ENCODE measurements at regions not wholly inside any gene's neighbourhood (a gene's known extent, or its start where the extent isn't known, plus 50 kb on each side); places are given as distances from the start of the nearest gene placed in this dataset.

GRCh38 chr7:118586248-118586647, 361.7 kb downstream of the ANKRD7 start:
- H3K4me1 ChIP-seq (ENCODE audit: control insufficient read depth in 5 of 5, insufficient read depth in 5 of 5, low read length in 5 of 5): no peaks in the 10 kb centered on the region
- no peaks in the 10 kb centered on the region for H3K27me3 ChIP-seq (ENCODE audit: control insufficient read depth in 5 of 5, insufficient read depth in 4 of 5, low read length in 5 of 5)
- H3K4me3 ChIP-seq (ENCODE audit: low read depth in 1 of 5, low read length in 5 of 5): no peak overlapping the region
- peaks cover 0 to 6% (median 0%) of the 10 kb centered on the region in 5 donors for H3K9me3 ChIP-seq (ENCODE audit: control insufficient read depth in 5 of 5, low read length in 5 of 5)
- no peaks in the 10 kb centered on the region for H3K36me3 ChIP-seq (ENCODE audit: control insufficient read depth in 5 of 5, insufficient read depth in 5 of 5, low read length in 5 of 5)
- no peak overlapping the region for H3K27ac ChIP-seq (ENCODE audit: low read depth, low read length)
- no peak overlapping the region for H3K9ac ChIP-seq (ENCODE audit: low read length in 5 of 5)

GRCh38 chr7:118590107-118590506, 365.6 kb downstream of the ANKRD7 start:
- Histone ChIP-seq H3K27me3 (ENCODE audit: control insufficient read depth in 5 of 5, insufficient read depth in 4 of 5, low read length in 5 of 5) (no peaks in the 10 kb centered on the region), H3K36me3 (ENCODE audit: control insufficient read depth in 5 of 5, insufficient read depth in 5 of 5, low read length in 5 of 5) (no peaks in the 10 kb centered on the region), H3K9me3 (ENCODE audit: control insufficient read depth in 5 of 5, low read length in 5 of 5) (peaks cover 0 to 6% (median 0%) of the 10 kb centered on the region in 5 donors), H3K4me1 (ENCODE audit: control insufficient read depth in 5 of 5, insufficient read depth in 5 of 5, low read length in 5 of 5) (no peaks in the 10 kb centered on the region), H3K27ac (ENCODE audit: low read depth, low read length) (no peak overlapping the region), H3K9ac (ENCODE audit: low read length in 5 of 5) (no peak overlapping the region), H3K4me3 (ENCODE audit: low read depth in 1 of 5, low read length in 5 of 5) (no peak overlapping the region)

GRCh38 chr7:118602090-118602489, 377.6 kb downstream of the ANKRD7 start:
- H3K36me3 ChIP-seq (ENCODE audit: control insufficient read depth in 5 of 5, insufficient read depth in 5 of 5, low read length in 5 of 5): no peaks in the 10 kb centered on the region
- no peaks in the 10 kb centered on the region for H3K27me3 ChIP-seq (ENCODE audit: control insufficient read depth in 5 of 5, insufficient read depth in 4 of 5, low read length in 5 of 5)
- no peak overlapping the region for H3K9ac ChIP-seq (ENCODE audit: low read length in 5 of 5)
- no peak overlapping the region for H3K27ac ChIP-seq (ENCODE audit: low read depth, low read length)
- no peak overlapping the region for H3K4me3 ChIP-seq (ENCODE audit: low read depth in 1 of 5, low read length in 5 of 5)
- no peaks in the 10 kb centered on the region for H3K4me1 ChIP-seq (ENCODE audit: control insufficient read depth in 5 of 5, insufficient read depth in 5 of 5, low read length in 5 of 5)
- H3K9me3 ChIP-seq (ENCODE audit: control insufficient read depth in 5 of 5, low read length in 5 of 5): no peaks in the 10 kb centered on the region

- H3K9ac ChIP-seq (ENCODE audit: low read length in 5 of 5): no peak overlapping the region
- no peaks in the 10 kb centered on the region for H3K36me3 ChIP-seq (ENCODE audit: control insufficient read depth in 5 of 5, insufficient read depth in 5 of 5, low read length in 5 of 5)
- no peaks in the 10 kb centered on the region for H3K27me3 ChIP-seq (ENCODE audit: control insufficient read depth in 5 of 5, insufficient read depth in 4 of 5, low read length in 5 of 5)
- H3K27ac ChIP-seq (ENCODE audit: low read depth, low read length): no peak overlapping the region
- H3K4me1 ChIP-seq (ENCODE audit: control insufficient read depth in 5 of 5, insufficient read depth in 5 of 5, low read length in 5 of 5): no peaks in the 10 kb centered on the region
- no peaks in the 10 kb centered on the region for H3K9me3 ChIP-seq (ENCODE audit: control insufficient read depth in 5 of 5, low read length in 5 of 5)
- no peak overlapping the region for H3K4me3 ChIP-seq (ENCODE audit: low read depth in 1 of 5, low read length in 5 of 5)
Measured at GRCh38 chr7:118606602-118607001, 382.1 kb downstream of the ANKRD7 start.

- no peaks in the 10 kb centered on the region for H3K4me1 ChIP-seq (ENCODE audit: control insufficient read depth in 5 of 5, insufficient read depth in 5 of 5, low read length in 5 of 5)
- H3K9ac ChIP-seq (ENCODE audit: low read length in 5 of 5): no peak overlapping the region
- no peak overlapping the region for H3K4me3 ChIP-seq (ENCODE audit: low read depth in 1 of 5, low read length in 5 of 5)
- no peaks in the 10 kb centered on the region for H3K9me3 ChIP-seq (ENCODE audit: control insufficient read depth in 5 of 5, low read length in 5 of 5)
- H3K36me3 ChIP-seq (ENCODE audit: control insufficient read depth in 5 of 5, insufficient read depth in 5 of 5, low read length in 5 of 5): no peaks in the 10 kb centered on the region
- H3K27ac ChIP-seq (ENCODE audit: low read depth, low read length): no peak overlapping the region
- no peaks in the 10 kb centered on the region for H3K27me3 ChIP-seq (ENCODE audit: control insufficient read depth in 5 of 5, insufficient read depth in 4 of 5, low read length in 5 of 5)
Measured at GRCh38 chr7:118609207-118609606, 384.7 kb downstream of the ANKRD7 start.

GRCh38 chr7:118615681-118616080, 391.2 kb downstream of the ANKRD7 start:
- Histone ChIP-seq H3K4me1 (ENCODE audit: control insufficient read depth in 5 of 5, insufficient read depth in 5 of 5, low read length in 5 of 5) (no peaks in the 10 kb centered on the region), H3K27ac (ENCODE audit: low read depth, low read length) (no peak overlapping the region), H3K9ac (ENCODE audit: low read length in 5 of 5) (no peak overlapping the region), H3K4me3 (ENCODE audit: low read depth in 1 of 5, low read length in 5 of 5) (no peak overlapping the region), H3K27me3 (ENCODE audit: control insufficient read depth in 5 of 5, insufficient read depth in 4 of 5, low read length in 5 of 5) (no peaks in the 10 kb centered on the region), H3K36me3 (ENCODE audit: control insufficient read depth in 5 of 5, insufficient read depth in 5 of 5, low read length in 5 of 5) (no peaks in the 10 kb centered on the region), H3K9me3 (ENCODE audit: control insufficient read depth in 5 of 5, low read length in 5 of 5) (no peaks in the 10 kb centered on the region)

- H3K36me3 ChIP-seq (ENCODE audit: control insufficient read depth in 5 of 5, insufficient read depth in 5 of 5, low read length in 5 of 5): no peaks in the 10 kb centered on the region
- peaks cover 0 to 4% (median 2%) of the 10 kb centered on the region in 5 donors for H3K9me3 ChIP-seq (ENCODE audit: control insufficient read depth in 5 of 5, low read length in 5 of 5)
- H3K4me1 ChIP-seq (ENCODE audit: control insufficient read depth in 5 of 5, insufficient read depth in 5 of 5, low read length in 5 of 5): no peaks in the 10 kb centered on the region
- H3K4me3 ChIP-seq (ENCODE audit: low read depth in 1 of 5, low read length in 5 of 5): no peak overlapping the region
- no peaks in the 10 kb centered on the region for H3K27me3 ChIP-seq (ENCODE audit: control insufficient read depth in 5 of 5, insufficient read depth in 4 of 5, low read length in 5 of 5)
- no peak overlapping the region for H3K9ac ChIP-seq (ENCODE audit: low read length in 5 of 5)
- no peak overlapping the region for H3K27ac ChIP-seq (ENCODE audit: low read depth, low read length)
Measured at GRCh38 chr7:118621810-118622360, 397.4 kb downstream of the ANKRD7 start.

GRCh38 chr7:118626739-118627138, 402.2 kb downstream of the ANKRD7 start:
- Histone ChIP-seq H3K4me1 (ENCODE audit: control insufficient read depth in 5 of 5, insufficient read depth in 5 of 5, low read length in 5 of 5) (no peaks in the 10 kb centered on the region), H3K27me3 (ENCODE audit: control insufficient read depth in 5 of 5, insufficient read depth in 4 of 5, low read length in 5 of 5) (no peaks in the 10 kb centered on the region), H3K36me3 (ENCODE audit: control insufficient read depth in 5 of 5, insufficient read depth in 5 of 5, low read length in 5 of 5) (no peaks in the 10 kb centered on the region), H3K9me3 (ENCODE audit: control insufficient read depth in 5 of 5, low read length in 5 of 5) (peaks cover 0 to 8% (median 7%) of the 10 kb centered on the region in 5 donors), H3K27ac (ENCODE audit: low read depth, low read length) (no peak overlapping the region), H3K9ac (ENCODE audit: low read length in 5 of 5) (no peak overlapping the region), H3K4me3 (ENCODE audit: low read depth in 1 of 5, low read length in 5 of 5) (no peak overlapping the region)

- H3K36me3 ChIP-seq (ENCODE audit: control insufficient read depth in 5 of 5, insufficient read depth in 5 of 5, low read length in 5 of 5): no peaks in the 10 kb centered on the region
- H3K27me3 ChIP-seq (ENCODE audit: control insufficient read depth in 5 of 5, insufficient read depth in 4 of 5, low read length in 5 of 5): no peaks in the 10 kb centered on the region
- H3K9ac ChIP-seq (ENCODE audit: low read length in 5 of 5): no peak overlapping the region
- no peaks in the 10 kb centered on the region for H3K4me1 ChIP-seq (ENCODE audit: control insufficient read depth in 5 of 5, insufficient read depth in 5 of 5, low read length in 5 of 5)
- no peak overlapping the region for H3K4me3 ChIP-seq (ENCODE audit: low read depth in 1 of 5, low read length in 5 of 5)
- peaks cover 0 to 8% (median 7%) of the 10 kb centered on the region in 5 donors for H3K9me3 ChIP-seq (ENCODE audit: control insufficient read depth in 5 of 5, low read length in 5 of 5)
- H3K27ac ChIP-seq (ENCODE audit: low read depth, low read length): no peak overlapping the region
Measured at GRCh38 chr7:118627467-118627866, 403.0 kb downstream of the ANKRD7 start.

- peaks cover 0 to 8% (median 7%) of the 10 kb centered on the region in 5 donors for H3K9me3 ChIP-seq (ENCODE audit: control insufficient read depth in 5 of 5, low read length in 5 of 5)
- no peaks in the 10 kb centered on the region for H3K4me1 ChIP-seq (ENCODE audit: control insufficient read depth in 5 of 5, insufficient read depth in 5 of 5, low read length in 5 of 5)
- no peaks in the 10 kb centered on the region for H3K36me3 ChIP-seq (ENCODE audit: control insufficient read depth in 5 of 5, insufficient read depth in 5 of 5, low read length in 5 of 5)
- H3K27ac ChIP-seq (ENCODE audit: low read depth, low read length): no peak overlapping the region
- H3K9ac ChIP-seq (ENCODE audit: low read length in 5 of 5): no peak overlapping the region
- no peaks in the 10 kb centered on the region for H3K27me3 ChIP-seq (ENCODE audit: control insufficient read depth in 5 of 5, insufficient read depth in 4 of 5, low read length in 5 of 5)
- no peak overlapping the region for H3K4me3 ChIP-seq (ENCODE audit: low read depth in 1 of 5, low read length in 5 of 5)
Measured at GRCh38 chr7:118629898-118630438, 405.5 kb downstream of the ANKRD7 start.

Data from subcutaneous abdominal adipose tissue (tissue), 5 donors.